ENCODE measurements at regions not wholly inside any gene's neighbourhood (a gene's known extent, or its start where the extent isn't known, plus 50 kb on each side); places are given as distances from the start of the nearest gene placed in this dataset.

DNA sequence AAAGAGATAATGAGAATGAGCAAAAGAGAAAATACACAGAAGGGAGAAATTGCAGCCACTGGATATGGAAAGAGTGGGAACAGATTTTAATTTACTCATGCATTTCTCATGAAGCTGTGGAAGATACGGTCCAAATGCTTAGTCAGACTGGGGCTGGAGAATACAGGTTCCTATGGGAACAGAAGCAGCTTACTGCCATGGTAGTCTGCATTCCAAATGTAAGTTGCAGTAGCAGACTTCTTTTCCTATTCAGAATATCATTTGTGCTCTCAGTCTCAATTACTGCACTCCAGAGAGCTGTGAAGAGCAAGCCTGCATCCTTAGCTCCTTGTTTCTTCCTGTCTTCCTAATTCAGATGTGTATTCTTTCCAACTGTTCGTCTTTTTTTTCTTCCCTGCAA is 190.8 kb upstream of the TMEM196 start:
- Histone ChIP-seq H3K14ac (ENCODE audit: insufficient read length) (no peak overlapping the region), H4K8ac (ENCODE audit: extremely low read depth, insufficient read depth, low read length) (no peak overlapping the region), H3K9me3 (ENCODE audit: insufficient read depth in 2 of 2, low read depth in 1 of 2, low read length in 1 of 2) (no peaks in the 10 kb centered on the region), H3K23me2 (ENCODE audit: low read depth, low read length) (no peaks in the 10 kb centered on the region), H2AFZ (ENCODE audit: low read length) (no peak overlapping the region), H3K56ac (replicated peaks; ENCODE audit: insufficient read length, low read depth, low read length) (no peak overlapping the region), H3K23ac (ENCODE audit: insufficient read length) (no peak overlapping the region), H2BK12ac (ENCODE audit: low read depth, low read length) (no peak overlapping the region), H4K20me1 (replicated peaks in 1 of 2; ENCODE audit: control insufficient read depth in 1 of 2, insufficient read depth in 2 of 2, low read length in 2 of 2) (peaks cover 0 to 1% of the 10 kb centered on the region in 2 experiments), H3K4me2 (ENCODE audit: insufficient read depth in 1 of 2, low read depth in 2 of 2, low read length in 2 of 2) (no peak overlapping the region), H3K79me1 (ENCODE audit: low read depth, low read length) (no peaks in the 10 kb centered on the region; the same call in 1 of the 2 replicates), H3K79me2 (ENCODE audit: control insufficient read depth in 1 of 2, insufficient read depth in 2 of 2, low read length in 2 of 2) (no peaks in the 10 kb centered on the region), H3K27me3 (replicated peaks in 1 of 4; ENCODE audit: control insufficient read depth in 3 of 4, extremely low read depth in 1 of 4, insufficient read depth in 3 of 4, low read length in 3 of 4) (no peaks in the 10 kb centered on the region), H2AK5ac (ENCODE audit: low read depth, low read length) (no peak overlapping the region), H3K9ac (replicated peaks in 1 of 4; ENCODE audit: extremely low read depth in 1 of 4, low read depth in 3 of 4, low read length in 3 of 4) (no peak overlapping the region), H3K4me1 (replicated peaks in 1 of 4; ENCODE audit: control insufficient read depth in 3 of 4, insufficient read depth in 4 of 4, low read length in 3 of 4) (no peaks in the 10 kb centered on the region), H2BK120ac (replicated peaks; ENCODE audit: low read depth, low read length) (no peak overlapping the region), H3K18ac (ENCODE audit: extremely low read depth, low read length) (no peak overlapping the region), H3K36me3 (ENCODE audit: control insufficient read depth in 2 of 4, insufficient read depth in 4 of 4, low read length in 3 of 4) (peaks cover 0 to 39% (median 14%) of the 10 kb centered on the region in 4 experiments; a peak in 6 of 8 replicates), H4K91ac (replicated peaks; ENCODE audit: insufficient read length, low read length) (no peak overlapping the region), H3K27ac (ENCODE audit: low read depth, low read length) (no peak overlapping the region; the same call in 1 of the 2 replicates), H3K4me3 (ENCODE audit: extremely low read depth in 1 of 4, insufficient read depth in 2 of 4, low read depth in 3 of 4, low read length in 4 of 4) (no peak overlapping the region), H2BK5ac (ENCODE audit: low read depth, low read length) (no peak overlapping the region), H2BK15ac (ENCODE audit: low read length) (no peak overlapping the region), H3K4ac (replicated peaks; ENCODE audit: insufficient read length, low read depth, low read length) (no peak overlapping the region), H4K5ac (ENCODE audit: insufficient read length, low read depth, low read length) (no peak overlapping the region), H2BK20ac (ENCODE audit: low read length) (no peak overlapping the region)
- ChIA-PET POLR2A (ENCODE audit: partially characterized antibody) (no interaction called here), CTCF (ENCODE audit: partially characterized antibody) (interaction anchor here (1.0 to 1.5 kb wide), 3 partner anchors 19 to 216 kb away, joined by 4 read pairs; no protein-coding TSS in a partner anchor)
- DNase-seq (ENCODE audit: low read depth in 1 of 2, low spot score in 2 of 2) (no peak), FAIRE-seq (no peak)
- TF ChIP-seq FOSL1 (IDR thresholded peaks at IDR 0.05; ENCODE audit: insufficient read depth, low read depth, low read length): no peak
- TF ChIP-seq RAD21 (IDR thresholded peaks at IDR 0.05 in 1 of 2, conservative IDR thresholded peaks at IDR 0.05 in 1 of 2; ENCODE audit: low read depth in 2 of 2, low read length in 2 of 2): no peak
- TF ChIP-seq GTF2F1 (IDR thresholded peaks at IDR 0.05; ENCODE audit: borderline replicate concordance, low read depth, low read length): no peak
- TF ChIP-seq ASH2L (IDR thresholded peaks at IDR 0.05; ENCODE audit: low read length): no peak
- TF ChIP-seq TAF7 (optimal IDR thresholded peaks at IDR 0.05; ENCODE audit: borderline replicate concordance, low read depth, low read length): no peak
- WGBS, 2 experiments (ENCODE audit: extremely low coverage in 1 of 2, insufficient coverage in 1 of 2, insufficient read length in 1 of 2, insufficient replicate concordance in 2 of 2, low coverage in 1 of 2, low lambda C conversion rate in 2 of 2, missing lambda C conversion rate in 1 of 2): 84% methylated on average over 2 of the region's 2 CpGs; no CpG with 5 or more reads in 1 of the 2 experiments

Measured in H1 (cell line).